Smooth muscle cell (in vitro differentiated cells): ENCODE measurements at regions not wholly inside any gene's neighbourhood (a gene's known extent, or its start where the extent isn't known, plus 50 kb on each side); places are given as distances from the start of the nearest gene placed in this dataset.

Source experiments
- DNase-seq: peaks from one replicate; lab custom pipeline; 2025; ENCODE audit not compliant: unreplicated experiment; lab: John Stamatoyannopoulos, UW
- H2AFZ ChIP-seq: fragments of 200-600 bp; sonication (generic); 2 replicates; pipeline ENCODE4 v1.6.0; 2016; ENCODE audit warnings: antibody characterized with exemption, low read depth, mild to moderate bottlenecking
- H3F3A ChIP-seq: fragments of 200-600 bp; sonication (generic); 2 replicates; pipeline ENCODE4 v1.6.0; 2017; ENCODE audit warnings: antibody characterized with exemption, low read depth
- H3K27ac ChIP-seq: fragments of 200-600 bp; sonication (generic); 2 replicates; pipeline ENCODE4 v1.5.1; 2016; ENCODE audit warnings: low read depth, mild to moderate bottlenecking
- H3K27me3 ChIP-seq: fragments of 200-600 bp; sonication (generic); 2 replicates; pipeline ENCODE4 v1.6.1; 2016; ENCODE audit warnings: low read depth, mild to moderate bottlenecking
- H3K36me3 ChIP-seq: fragments of 200-600 bp; sonication (generic); 2 replicates; pipeline ENCODE4 v1.5.1; 2016; ENCODE audit warnings: low read depth
- H3K4me1 ChIP-seq: fragments of 200-600 bp; sonication (generic); 2 replicates; pipeline ENCODE4 v1.5.1; 2016; ENCODE audit warnings: low read depth
- H3K4me2 ChIP-seq: fragments of 200-600 bp; sonication (generic); 2 replicates; pipeline ENCODE4 v1.6.0; 2016; ENCODE audit warnings: mild to moderate bottlenecking
- H3K4me3 ChIP-seq: fragments of 200-600 bp; sonication (generic); 2 replicates; pipeline ENCODE4 v1.5.1; 2016; ENCODE audit warnings: mild to moderate bottlenecking
- H3K79me2 ChIP-seq: fragments of 200-600 bp; sonication (generic); 2 replicates; pipeline ENCODE4 v1.6.0; 2016; ENCODE audit warnings: low read depth, mild to moderate bottlenecking
- H3K9ac ChIP-seq: fragments of 200-600 bp; sonication (generic); 2 replicates; pipeline ENCODE4 v1.6.0; 2016; ENCODE audit warnings: low read depth
- H3K9me3 ChIP-seq: fragments of 200-600 bp; sonication (generic); replicated peaks from 2 replicates; pipeline ENCODE4 v1.5.1; 2016; ENCODE audit warnings: low read depth
- H4K20me1 ChIP-seq: fragments of 200-600 bp; sonication (generic); 2 replicates; pipeline ENCODE4 v1.6.0; 2016; ENCODE audit warnings: low read depth
- CTCF ChIP-seq: fragments of 200-600 bp; sonication (generic); IDR thresholded peaks from 2 replicates; pipeline ENCODE4 v1.5.1; 2017; ENCODE audit warnings: borderline replicate concordance, mild to moderate bottlenecking, antibody characterized with exemption; ENCODE audit not compliant: insufficient read depth, poor library complexity, severe bottlenecking
- WGBS: methylation state at CpG from one replicate; pipeline ENCODE4 v1.1.7; 2016; ENCODE audit warnings: low lambda C conversion rate; 5-methylcytosine and 5-hydroxymethylcytosine counted together

GRCh38 chr18:60554967-60555366 is 182.4 kb upstream of the MC4R start:
- no peak for DNase-seq
- H4K20me1 ChIP-seq = no peaks in the 10 kb centered on the region
- H3F3A ChIP-seq = no peaks in the 10 kb centered on the region
- TF ChIP-seq CTCF = no peak
- no peaks in the 10 kb centered on the region for H3K27me3 ChIP-seq
- no peak overlapping the region for H3K9ac ChIP-seq
- no peaks in the 10 kb centered on the region for H3K36me3 ChIP-seq
- H3K27ac ChIP-seq = no peak overlapping the region
- no peak overlapping the region for H3K4me3 ChIP-seq
- H2AFZ ChIP-seq = no peak overlapping the region
- no peak overlapping the region for H3K4me2 ChIP-seq
- no peaks in the 10 kb centered on the region for H3K4me1 ChIP-seq
- WGBS = 83% methylated on average over 2 of the region's 3 CpGs
- H3K9me3 ChIP-seq = no peaks in the 10 kb centered on the region
- no peaks in the 10 kb centered on the region for H3K79me2 ChIP-seq

- Histone ChIP-seq H2AFZ (no peak overlapping the region), H4K20me1 (no peaks in the 10 kb centered on the region), H3K27ac (no peak overlapping the region), H3K4me1 (no peaks in the 10 kb centered on the region), H3K4me2 (no peak overlapping the region), H3K79me2 (no peaks in the 10 kb centered on the region), H3K4me3 (no peak overlapping the region), H3K9me3 (no peaks in the 10 kb centered on the region), H3K36me3 (no peaks in the 10 kb centered on the region), H3K27me3 (no peaks in the 10 kb centered on the region), H3K9ac (no peak overlapping the region), H3F3A (no peaks in the 10 kb centered on the region)
- DNase-seq = no peak
- no peak for TF ChIP-seq CTCF
- WGBS = 92% methylated on average over 5 of the region's 5 CpGs
Observed at GRCh38 chr18:60555625-60556024, 183.1 kb upstream of the MC4R start.

GRCh38 chr18:60556326-60556725 is 183.8 kb upstream of the MC4R start:
- Histone ChIP-seq H2AFZ (no peak overlapping the region), H3K4me1 (no peaks in the 10 kb centered on the region), H3K79me2 (no peaks in the 10 kb centered on the region), H3F3A (no peaks in the 10 kb centered on the region), H3K9ac (no peak overlapping the region), H3K27ac (no peak overlapping the region), H3K36me3 (no peaks in the 10 kb centered on the region), H3K27me3 (no peaks in the 10 kb centered on the region), H3K4me3 (no peak overlapping the region), H4K20me1 (no peaks in the 10 kb centered on the region), H3K9me3 (no peaks in the 10 kb centered on the region), H3K4me2 (no peak overlapping the region)
- no peak for DNase-seq
- WGBS = 100% methylated on average over 1 of the region's 1 CpG
- no peak for TF ChIP-seq CTCF

GRCh38 chr18:60560071-60560470 is 187.5 kb upstream of the MC4R start:
- H3F3A ChIP-seq = no peaks in the 10 kb centered on the region
- H3K79me2 ChIP-seq = no peaks in the 10 kb centered on the region
- peaks cover under 1% of the 10 kb centered on the region for H3K27me3 ChIP-seq
- DNase-seq = no peak
- TF ChIP-seq CTCF = no peak
- H3K4me1 ChIP-seq = no peaks in the 10 kb centered on the region
- no peak overlapping the region for H2AFZ ChIP-seq
- H3K27ac ChIP-seq = no peak overlapping the region
- H3K9ac ChIP-seq = no peak overlapping the region
- no peaks in the 10 kb centered on the region for H3K9me3 ChIP-seq
- no peaks in the 10 kb centered on the region for H3K36me3 ChIP-seq
- H3K4me3 ChIP-seq = no peak overlapping the region
- no peak overlapping the region for H3K4me2 ChIP-seq
- no peaks in the 10 kb centered on the region for H4K20me1 ChIP-seq
- WGBS = 33% methylated on average over 2 of the region's 2 CpGs
